ENCODE measurements at regions not wholly inside any gene's neighbourhood (a gene's known extent, or its start where the extent isn't known, plus 50 kb on each side); places are given as distances from the start of the nearest gene placed in this dataset.

DNA sequence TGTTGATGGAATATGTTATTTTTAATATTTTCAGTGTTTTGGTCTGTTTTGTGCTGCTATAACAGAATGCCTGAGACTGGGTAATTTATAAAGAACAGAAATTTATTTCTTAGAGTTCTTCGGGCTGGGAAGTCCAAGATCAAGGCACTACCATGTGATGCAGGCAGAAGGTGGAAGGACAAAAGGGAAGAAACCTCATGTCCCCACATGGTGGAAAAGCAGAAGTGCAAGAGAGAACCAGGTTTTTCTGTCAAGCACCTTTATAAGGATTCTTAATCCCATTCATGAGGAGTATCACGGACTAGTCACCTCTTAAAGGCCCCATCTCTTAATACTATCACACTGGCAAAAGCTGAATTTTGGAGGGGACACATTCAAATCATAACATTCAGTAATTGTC lies 57.9 kb upstream of the EPHB3 start:
- TF ChIP-seq POLR2A (IDR thresholded peaks at IDR 0.05): no peak
- TF ChIP-seq, protein P1, sequence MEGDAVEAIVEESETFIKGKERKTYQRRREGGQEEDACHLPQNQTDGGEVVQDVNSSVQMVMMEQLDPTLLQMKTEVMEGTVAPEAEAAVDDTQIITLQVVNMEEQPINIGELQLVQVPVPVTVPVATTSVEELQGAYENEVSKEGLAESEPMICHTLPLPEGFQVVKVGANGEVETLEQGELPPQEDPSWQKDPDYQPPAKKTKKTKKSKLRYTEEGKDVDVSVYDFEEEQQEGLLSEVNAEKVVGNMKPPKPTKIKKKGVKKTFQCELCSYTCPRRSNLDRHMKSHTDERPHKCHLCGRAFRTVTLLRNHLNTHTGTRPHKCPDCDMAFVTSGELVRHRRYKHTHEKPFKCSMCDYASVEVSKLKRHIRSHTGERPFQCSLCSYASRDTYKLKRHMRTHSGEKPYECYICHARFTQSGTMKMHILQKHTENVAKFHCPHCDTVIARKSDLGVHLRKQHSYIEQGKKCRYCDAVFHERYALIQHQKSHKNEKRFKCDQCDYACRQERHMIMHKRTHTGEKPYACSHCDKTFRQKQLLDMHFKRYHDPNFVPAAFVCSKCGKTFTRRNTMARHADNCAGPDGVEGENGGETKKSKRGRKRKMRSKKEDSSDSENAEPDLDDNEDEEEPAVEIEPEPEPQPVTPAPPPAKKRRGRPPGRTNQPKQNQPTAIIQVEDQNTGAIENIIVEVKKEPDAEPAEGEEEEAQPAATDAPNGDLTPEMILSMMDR (IDR thresholded peaks at IDR 0.05): no peak
